ENCODE measurements at regions not wholly inside any gene's neighbourhood (a gene's known extent, or its start where the extent isn't known, plus 50 kb on each side); places are given as distances from the start of the nearest gene placed in this dataset.

GRCh38 chr6:81553216-81553615, 199.3 kb downstream of the TENT5A start:
- Histone ChIP-seq H3K4me1 (no peaks in the 10 kb centered on the region), H3K9me3 (no peaks in the 10 kb centered on the region), H3K36me3 (ENCODE audit: insufficient read depth in 1 of 2, low read depth in 1 of 2) (no peaks in the 10 kb centered on the region), H3K4me3 (no peak overlapping the region), H3K27me3 (ENCODE audit: insufficient read depth in 3 of 3, low read length in 2 of 3) (no peaks in the 10 kb centered on the region), H3K27ac (no peak overlapping the region)
- WGBS, 3 donors, result 79 to 81% (median 80%) methylated on average over 2 of the region's 2 CpGs
- ATAC-seq (no peak), DNase-seq (no peak)
- no peak for TF ChIP-seq CTCF (IDR thresholded peaks at IDR 0.05)
- intact Hi-C loops (cut with DNase I), result no loop called here

DNA sequence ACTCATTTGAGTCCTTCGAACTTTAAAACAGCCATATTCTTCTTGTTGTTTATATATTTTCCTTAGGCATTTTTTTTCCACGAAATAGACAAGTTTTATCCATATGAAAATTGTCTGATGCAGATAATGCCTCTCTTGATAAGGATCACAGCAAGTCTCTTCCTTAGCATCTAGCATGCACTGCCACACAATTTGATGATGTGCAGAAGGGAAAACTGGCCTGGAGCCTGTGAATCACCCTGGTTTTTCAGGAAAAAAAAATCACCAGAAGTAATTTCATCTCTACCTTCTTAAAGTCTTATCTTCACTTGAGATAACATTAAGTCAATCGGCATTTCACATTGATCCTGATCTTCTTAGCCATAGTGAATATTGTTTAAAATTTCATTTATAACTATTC, 199.8 kb downstream of the TENT5A start:
- no peak overlapping the region for H3K4me3 ChIP-seq
- DNase-seq (no peak), ATAC-seq (no peak)
- intact Hi-C loops (cut with DNase I), result no loop called here
- H3K9me3 ChIP-seq, result no peaks in the 10 kb centered on the region
- no peaks in the 10 kb centered on the region for H3K27me3 ChIP-seq (ENCODE audit: insufficient read depth in 3 of 3, low read length in 2 of 3)
- no peaks in the 10 kb centered on the region for H3K36me3 ChIP-seq (ENCODE audit: insufficient read depth in 1 of 2, low read depth in 1 of 2)
- TF ChIP-seq CTCF (IDR thresholded peaks at IDR 0.05), result no peak
- 81 to 91% (median 83%) methylated on average over 3 of the region's 3 CpGs for WGBS, 3 donors
- no peaks in the 10 kb centered on the region for H3K4me1 ChIP-seq
- no peak overlapping the region for H3K27ac ChIP-seq

DNA sequence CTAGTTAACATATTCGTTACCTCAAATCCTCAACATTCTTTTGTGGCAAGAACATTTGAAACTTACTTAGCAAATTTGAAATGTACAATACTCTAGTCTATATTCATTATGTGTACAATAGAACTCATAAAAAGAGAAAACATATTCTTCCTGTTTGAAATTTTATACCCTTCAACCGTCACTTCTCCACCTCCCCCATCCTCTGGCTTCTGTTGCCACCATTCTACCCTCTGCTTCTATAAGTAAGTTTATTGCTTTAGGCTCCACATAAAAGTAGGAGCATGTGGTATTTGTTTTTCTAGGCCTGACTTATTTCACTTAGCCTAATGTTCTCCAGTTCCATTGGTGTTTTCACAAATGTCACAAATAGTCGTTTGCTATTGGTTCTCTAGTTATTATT, 205.3 kb downstream of the TENT5A start:
- intact Hi-C loops (cut with DNase I), result no loop called here
- Histone ChIP-seq H3K9me3 (no peaks in the 10 kb centered on the region), H3K4me1 (no peaks in the 10 kb centered on the region), H3K36me3 (ENCODE audit: insufficient read depth in 1 of 2, low read depth in 1 of 2) (no peaks in the 10 kb centered on the region), H3K4me3 (no peak overlapping the region), H3K27ac (no peak overlapping the region), H3K27me3 (ENCODE audit: insufficient read depth in 3 of 3, low read length in 2 of 3) (no peaks in the 10 kb centered on the region)
- TF ChIP-seq CTCF (IDR thresholded peaks at IDR 0.05), result no peak
- DNase-seq (no peak), ATAC-seq (no peak)
- 65 to 68% (median 67%) methylated on average over 3 of the region's 3 CpGs for WGBS, 3 donors

GRCh38 chr6:81534934-81535465, 217.5 kb downstream of the TENT5A start:
- no peak for TF ChIP-seq CTCF (IDR thresholded peaks at IDR 0.05)
- H3K9me3 ChIP-seq, result no peaks in the 10 kb centered on the region
- no peak for ATAC-seq

GRCh38 chr6:81531869-81532561, 220.5 kb downstream of the TENT5A start:
- H3K4me3 ChIP-seq, result no peak overlapping the region
- no peak for ATAC-seq

More at GRCh38 chr6:81534934-81535465, 217.5 kb downstream of the TENT5A start:
- Histone ChIP-seq H3K4me3 (no peak overlapping the region), H3K27me3 (ENCODE audit: insufficient read depth in 3 of 3, low read length in 2 of 3) (no peaks in the 10 kb centered on the region), H3K4me1 (no peaks in the 10 kb centered on the region), H3K27ac (no peak overlapping the region), H3K36me3 (ENCODE audit: insufficient read depth in 1 of 2, low read depth in 1 of 2) (no peaks in the 10 kb centered on the region)
- no peak for DNase-seq
- intact Hi-C loops (cut with DNase I), result no loop called here
- WGBS, 3 donors, result 64 to 74% (median 69%) methylated on average over 2 of the region's 2 CpGs

More at GRCh38 chr6:81531869-81532561, 220.5 kb downstream of the TENT5A start:
- Histone ChIP-seq H3K4me1 (no peaks in the 10 kb centered on the region), H3K36me3 (ENCODE audit: insufficient read depth in 1 of 2, low read depth in 1 of 2) (no peaks in the 10 kb centered on the region), H3K27ac (no peak overlapping the region), H3K9me3 (no peaks in the 10 kb centered on the region), H3K27me3 (ENCODE audit: insufficient read depth in 3 of 3, low read length in 2 of 3) (no peaks in the 10 kb centered on the region)
- WGBS, 3 donors, result 49 to 58% (median 57%) methylated on average over 3 of the region's 3 CpGs
- no peak for TF ChIP-seq CTCF (IDR thresholded peaks at IDR 0.05)
- intact Hi-C loops (cut with DNase I), result no loop called here
- no peak for DNase-seq

All from psoas muscle (tissue), 7 donors.